Astrocyte of the spinal cord (primary cell): ENCODE measurements at regions not wholly inside any gene's neighbourhood (a gene's known extent, or its start where the extent isn't known, plus 50 kb on each side); places are given as distances from the start of the nearest gene placed in this dataset.

ENCODE experiments used
- DNase-seq: peaks from one replicate; pipeline ENCODE4 v3.0.0; 2011; ENCODE audit warnings: low read depth, low spot score
- H3K4me3 ChIP-seq: 2 replicates; pipeline ENCODE4 v1.5.1; 2011; ENCODE audit warnings: low read depth, mild to moderate bottlenecking, low read length, moderate library complexity
- CTCF ChIP-seq: IDR thresholded peaks from 2 replicates; pipeline ENCODE4 v1.5.1; 2012; ENCODE audit warnings: low read depth, mild to moderate bottlenecking, low read length, inconsistent platforms
- in situ Hi-C: cut with HindIII; loops from 2 replicates; pipeline ENCODE4 v1.10.0; 2017; ENCODE audit warnings: low sequenced_read_pairs

- TF ChIP-seq CTCF = no peak
- DNase-seq = no peak
- no peak overlapping the region for H3K4me3 ChIP-seq
- in situ Hi-C loops = loop anchor here (25.0 kb wide), 1 partner anchor 91 kb away; no protein-coding TSS in a partner anchor
Measured at GRCh38 chr1:53378061-53378460, 50.2 kb upstream of the LRP8 start.

- H3K4me3 ChIP-seq = no peak overlapping the region
- TF ChIP-seq CTCF = no peak
- in situ Hi-C loops = loop anchor here (25.0 kb wide), 1 partner anchor 92 kb away; no protein-coding TSS in a partner anchor
- DNase-seq = no peak
Measured at GRCh38 chr1:53378932-53379661, 51.2 kb upstream of the LRP8 start.

GRCh38 chr1:53379662-53380002 is 51.8 kb upstream of the LRP8 start:
- no peak for TF ChIP-seq CTCF
- H3K4me3 ChIP-seq = no peak overlapping the region
- DNase-seq = no peak
- in situ Hi-C loops = loop anchor here (25.0 kb wide), 1 partner anchor 92 kb away; no protein-coding TSS in a partner anchor

- no peak for DNase-seq
- TF ChIP-seq CTCF = no peak
- no peak overlapping the region for H3K4me3 ChIP-seq
- in situ Hi-C loops = loop anchor here (25.0 kb wide), 1 partner anchor 93 kb away; no protein-coding TSS in a partner anchor
Measured at GRCh38 chr1:53380296-53380695, 52.4 kb upstream of the LRP8 start.

GRCh38 chr1:53381790-53382401 is 54.0 kb upstream of the LRP8 start:
- in situ Hi-C loops = loop anchor here (25.0 kb wide), 1 partner anchor 95 kb away; no protein-coding TSS in a partner anchor
- peak; percentile 68 for DNase-seq

More at GRCh38 chr1:53381790-53382401, 54.0 kb upstream of the LRP8 start:
- H3K4me3 ChIP-seq = no peak overlapping the region
- TF ChIP-seq CTCF = no peak
